ENCODE measurements at regions not wholly inside any gene's neighbourhood (a gene's known extent, or its start where the extent isn't known, plus 50 kb on each side); places are given as distances from the start of the nearest gene placed in this dataset.
"Not testable (repeated sequence)": the region's sequence is repeated elsewhere in the genome, so short reads cannot be mapped to it uniquely, and the experiment has no call there.

DNA sequence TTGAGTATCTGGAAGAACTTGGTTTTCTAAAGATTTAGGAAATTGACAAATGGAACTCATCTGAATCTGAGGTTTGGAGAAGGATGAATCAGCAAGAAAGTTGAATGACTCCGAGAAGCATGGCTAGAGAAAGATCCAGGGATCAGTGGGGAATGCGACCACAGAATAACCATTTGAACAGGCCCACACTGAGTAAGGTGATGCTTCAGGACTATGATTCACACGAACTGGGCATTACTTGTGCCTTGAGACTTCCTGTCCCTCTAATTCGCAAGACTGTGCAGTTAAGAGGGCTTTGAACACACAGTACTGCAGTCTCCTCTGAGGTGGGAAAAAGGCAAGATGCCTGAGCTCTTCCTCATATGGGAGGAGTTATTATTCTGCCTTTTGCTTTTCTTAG is 395.5 kb upstream of the POM121L12 start:
- H3K27ac ChIP-seq (ENCODE audit: low read depth in 2 of 2, low read length in 2 of 2) = no peak overlapping the region
- H3K27me3 ChIP-seq (ENCODE audit: control insufficient read depth in 2 of 2, insufficient read depth in 2 of 2, low read length in 2 of 2) = no peaks in the 10 kb centered on the region
- H3K9ac ChIP-seq (ENCODE audit: low read depth in 1 of 2, low read length in 2 of 2) = no peak overlapping the region
- H3K36me3 ChIP-seq (ENCODE audit: control insufficient read depth in 2 of 2, insufficient read depth in 2 of 2, low read length in 2 of 2) = no peaks in the 10 kb centered on the region
- H3K4me3 ChIP-seq (ENCODE audit: low read length in 2 of 2) = no peak overlapping the region
- peaks cover 0 to 2% of the 10 kb centered on the region in 2 donors for H3K9me3 ChIP-seq (ENCODE audit: control insufficient read depth in 2 of 2, low read length in 2 of 2)
- no peaks in the 10 kb centered on the region for H3K4me1 ChIP-seq (ENCODE audit: control insufficient read depth in 2 of 2, insufficient read depth in 2 of 2, low read length in 2 of 2)

DNA sequence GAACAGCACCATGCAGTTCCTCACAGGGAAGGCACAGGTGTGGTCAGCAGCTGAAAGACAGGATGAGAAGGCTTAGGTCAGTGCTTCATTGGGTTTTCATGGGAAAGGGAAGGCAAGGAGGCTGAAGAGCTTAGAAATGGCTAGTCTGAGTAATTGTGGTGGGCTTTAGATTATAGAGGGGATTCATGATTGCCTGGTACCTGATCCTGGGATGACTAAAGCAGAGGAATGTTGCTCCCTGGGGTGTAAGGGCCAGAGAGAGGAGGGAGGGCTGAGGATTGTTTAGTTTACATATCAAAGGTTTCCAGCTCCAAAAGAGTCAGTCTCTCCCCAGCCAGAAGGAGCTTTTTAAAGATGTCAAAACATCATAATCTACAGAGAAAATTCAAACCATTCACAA is 396.3 kb upstream of the POM121L12 start:
- Histone ChIP-seq H3K36me3 (ENCODE audit: control insufficient read depth in 2 of 2, insufficient read depth in 2 of 2, low read length in 2 of 2) (no peaks in the 10 kb centered on the region), H3K9me3 (ENCODE audit: control insufficient read depth in 2 of 2, low read length in 2 of 2) (peaks cover 0 to 2% of the 10 kb centered on the region in 2 donors), H3K27ac (ENCODE audit: low read depth in 2 of 2, low read length in 2 of 2) (no peak overlapping the region), H3K9ac (ENCODE audit: low read depth in 1 of 2, low read length in 2 of 2) (no peak overlapping the region), H3K4me3 (ENCODE audit: low read length in 2 of 2) (no peak overlapping the region), H3K27me3 (ENCODE audit: control insufficient read depth in 2 of 2, insufficient read depth in 2 of 2, low read length in 2 of 2) (no peaks in the 10 kb centered on the region), H3K4me1 (ENCODE audit: control insufficient read depth in 2 of 2, insufficient read depth in 2 of 2, low read length in 2 of 2) (no peaks in the 10 kb centered on the region)

DNA sequence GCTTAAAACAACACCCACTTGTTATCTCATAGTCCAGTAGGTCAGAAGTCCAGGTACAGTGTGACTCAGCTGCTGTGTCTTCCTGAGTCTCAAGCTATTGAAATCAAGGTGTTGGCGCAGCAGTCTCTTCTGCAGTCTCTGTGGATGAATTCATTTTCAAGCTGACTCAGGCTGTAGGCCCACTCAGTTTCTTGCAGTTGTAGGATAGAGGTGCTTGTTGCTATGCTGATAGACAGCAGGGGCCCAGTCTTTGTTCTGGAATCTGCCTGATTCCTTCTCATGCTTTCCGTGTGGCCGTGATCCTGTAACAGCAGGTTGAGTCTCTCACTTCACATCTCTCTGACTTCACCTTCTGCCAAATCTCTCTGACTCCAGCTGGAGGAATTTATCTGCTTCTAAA is 400.4 kb upstream of the POM121L12 start:
- Histone ChIP-seq H3K36me3 (ENCODE audit: control insufficient read depth in 2 of 2, insufficient read depth in 2 of 2, low read length in 2 of 2) (no peaks in the 10 kb centered on the region), H3K4me3 (ENCODE audit: low read length in 2 of 2) (no peak overlapping the region), H3K4me1 (ENCODE audit: control insufficient read depth in 2 of 2, insufficient read depth in 2 of 2, low read length in 2 of 2) (no peaks in the 10 kb centered on the region), H3K27ac (ENCODE audit: low read depth in 2 of 2, low read length in 2 of 2) (no peak overlapping the region), H3K27me3 (ENCODE audit: control insufficient read depth in 2 of 2, insufficient read depth in 2 of 2, low read length in 2 of 2) (no peaks in the 10 kb centered on the region), H3K9ac (ENCODE audit: low read depth in 1 of 2, low read length in 2 of 2) (no peak overlapping the region), H3K9me3 (ENCODE audit: control insufficient read depth in 2 of 2, low read length in 2 of 2) (peaks cover 0 to 2% of the 10 kb centered on the region in 2 donors)

DNA sequence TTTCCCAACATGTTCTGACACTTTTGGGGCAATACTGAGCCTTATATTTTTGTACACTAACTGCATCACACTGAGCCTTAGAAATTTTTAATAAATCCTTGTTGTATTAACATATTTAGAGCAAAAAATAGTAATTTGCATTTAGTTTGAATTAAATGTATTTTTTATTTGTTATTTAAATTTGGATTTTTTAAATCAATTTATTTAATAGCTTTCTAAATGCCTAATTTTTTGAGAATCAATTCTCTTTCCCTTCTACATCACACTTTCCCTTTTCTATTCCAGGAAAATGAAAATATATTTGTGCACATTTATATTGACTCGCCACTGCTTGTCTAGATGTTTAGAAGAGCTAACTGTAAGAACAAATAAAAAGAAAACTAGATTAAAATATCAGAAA is 414.6 kb upstream of the POM121L12 start:
- no peaks in the 10 kb centered on the region for H3K9me3 ChIP-seq (ENCODE audit: control insufficient read depth in 2 of 2, low read length in 2 of 2)
- no peak overlapping the region for H3K9ac ChIP-seq (ENCODE audit: low read depth in 1 of 2, low read length in 2 of 2)
- no peak overlapping the region for H3K4me3 ChIP-seq (ENCODE audit: low read length in 2 of 2)
- no peaks in the 10 kb centered on the region for H3K27me3 ChIP-seq (ENCODE audit: control insufficient read depth in 2 of 2, insufficient read depth in 2 of 2, low read length in 2 of 2)
- H3K4me1 ChIP-seq (ENCODE audit: control insufficient read depth in 2 of 2, insufficient read depth in 2 of 2, low read length in 2 of 2) = no peaks in the 10 kb centered on the region
- no peak overlapping the region for H3K27ac ChIP-seq (ENCODE audit: low read depth in 2 of 2, low read length in 2 of 2)
- H3K36me3 ChIP-seq (ENCODE audit: control insufficient read depth in 2 of 2, insufficient read depth in 2 of 2, low read length in 2 of 2) = no peaks in the 10 kb centered on the region

DNA sequence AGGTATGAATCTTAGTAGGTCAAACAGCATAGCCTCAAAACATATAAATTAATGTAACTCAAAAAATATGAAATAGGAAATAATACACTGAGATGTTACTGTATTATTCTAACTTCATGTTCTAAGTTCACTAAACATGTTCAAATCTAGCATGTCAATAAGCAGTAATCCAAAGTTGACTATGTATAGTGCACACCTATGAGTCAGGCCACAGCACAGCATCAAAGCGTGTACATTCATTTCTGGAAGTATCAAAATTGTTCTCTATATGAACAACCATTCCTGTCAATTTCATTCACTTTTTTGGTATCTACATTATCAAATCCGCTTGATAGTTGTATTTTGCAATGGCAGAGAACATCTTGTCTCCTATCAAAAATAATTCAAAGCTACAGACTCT is 418.9 kb upstream of the POM121L12 start:
- no peak overlapping the region for H3K4me3 ChIP-seq (ENCODE audit: low read length in 2 of 2)
- no peak overlapping the region for H3K9ac ChIP-seq (ENCODE audit: low read depth in 1 of 2, low read length in 2 of 2)
- H3K9me3 ChIP-seq (ENCODE audit: control insufficient read depth in 2 of 2, low read length in 2 of 2) = no peaks in the 10 kb centered on the region
- H3K27ac ChIP-seq (ENCODE audit: low read depth in 2 of 2, low read length in 2 of 2) = no peak overlapping the region
- H3K4me1 ChIP-seq (ENCODE audit: control insufficient read depth in 2 of 2, insufficient read depth in 2 of 2, low read length in 2 of 2) = no peaks in the 10 kb centered on the region
- H3K27me3 ChIP-seq (ENCODE audit: control insufficient read depth in 2 of 2, insufficient read depth in 2 of 2, low read length in 2 of 2) = no peaks in the 10 kb centered on the region
- H3K36me3 ChIP-seq (ENCODE audit: control insufficient read depth in 2 of 2, insufficient read depth in 2 of 2, low read length in 2 of 2) = no peaks in the 10 kb centered on the region

DNA sequence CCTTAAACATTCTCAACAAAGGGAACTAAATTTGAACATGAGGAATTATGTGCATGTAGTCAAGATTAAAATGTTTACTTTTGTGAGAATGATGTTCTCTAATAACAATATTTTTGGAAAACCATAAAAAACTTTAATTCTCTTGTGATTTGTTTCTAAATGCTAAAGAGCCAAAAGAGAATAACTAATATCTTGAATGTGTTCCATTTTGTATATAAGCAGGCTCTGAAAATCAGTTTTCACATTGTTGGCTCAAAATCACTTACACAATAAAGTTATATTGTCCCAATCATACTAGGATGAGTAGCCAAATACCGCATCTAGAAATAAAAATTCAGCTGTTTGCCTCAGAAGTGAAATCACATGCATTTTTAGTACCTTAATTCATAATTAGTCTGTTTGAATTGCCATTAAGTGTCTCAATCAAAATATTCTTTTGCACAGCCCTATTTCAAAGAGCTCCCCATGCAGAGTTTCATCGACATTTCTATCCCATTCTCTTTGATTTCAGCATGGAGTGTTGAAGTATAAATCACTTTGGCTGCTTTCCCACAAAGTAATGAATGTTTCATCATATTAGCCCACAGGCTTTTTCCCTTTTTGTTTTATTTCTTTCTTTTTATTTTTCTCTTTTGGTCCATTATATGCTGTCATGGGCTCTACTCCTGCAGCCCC is 420.3 kb upstream of the POM121L12 start:
- no peaks in the 10 kb centered on the region for H3K27me3 ChIP-seq (ENCODE audit: control insufficient read depth in 2 of 2, insufficient read depth in 2 of 2, low read length in 2 of 2)
- H3K9me3 ChIP-seq (ENCODE audit: control insufficient read depth in 2 of 2, low read length in 2 of 2) = no peaks in the 10 kb centered on the region
- no peaks in the 10 kb centered on the region for H3K36me3 ChIP-seq (ENCODE audit: control insufficient read depth in 2 of 2, insufficient read depth in 2 of 2, low read length in 2 of 2)
- H3K4me3 ChIP-seq (ENCODE audit: low read length in 2 of 2) = no peak overlapping the region
- no peaks in the 10 kb centered on the region for H3K4me1 ChIP-seq (ENCODE audit: control insufficient read depth in 2 of 2, insufficient read depth in 2 of 2, low read length in 2 of 2)
- H3K27ac ChIP-seq (ENCODE audit: low read depth in 2 of 2, low read length in 2 of 2) = no peak overlapping the region
- no peak overlapping the region for H3K9ac ChIP-seq (ENCODE audit: low read depth in 1 of 2, low read length in 2 of 2)

DNA sequence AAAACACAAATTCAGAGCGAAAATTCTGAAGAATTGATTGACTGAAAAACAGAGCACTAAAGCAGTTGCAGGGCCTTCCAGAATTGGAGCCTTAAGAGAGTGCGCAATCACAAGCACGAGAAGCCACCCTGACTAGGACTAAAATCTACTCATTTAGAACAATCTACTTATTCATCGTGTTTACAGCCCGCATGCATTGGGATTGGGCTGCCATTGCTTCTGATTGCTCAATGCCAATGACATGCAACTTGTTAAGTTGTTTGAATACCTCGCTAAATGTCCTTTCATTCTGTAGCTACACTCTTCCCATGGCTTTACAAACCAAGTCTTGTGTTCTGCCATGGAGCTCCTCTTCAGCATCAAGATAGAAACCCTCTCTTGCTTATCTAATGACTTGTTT is 425.9 kb upstream of the POM121L12 start:
- H3K4me3 ChIP-seq (ENCODE audit: low read length in 2 of 2) = no peak overlapping the region
- no peak overlapping the region for H3K9ac ChIP-seq (ENCODE audit: low read depth in 1 of 2, low read length in 2 of 2)
- H3K27ac ChIP-seq (ENCODE audit: low read depth in 2 of 2, low read length in 2 of 2) = no peak overlapping the region
- H3K36me3 ChIP-seq (ENCODE audit: control insufficient read depth in 2 of 2, insufficient read depth in 2 of 2, low read length in 2 of 2) = no peaks in the 10 kb centered on the region
- no peaks in the 10 kb centered on the region for H3K4me1 ChIP-seq (ENCODE audit: control insufficient read depth in 2 of 2, insufficient read depth in 2 of 2, low read length in 2 of 2)
- no peaks in the 10 kb centered on the region for H3K27me3 ChIP-seq (ENCODE audit: control insufficient read depth in 2 of 2, insufficient read depth in 2 of 2, low read length in 2 of 2)
- H3K9me3 ChIP-seq (ENCODE audit: control insufficient read depth in 2 of 2, low read length in 2 of 2) = no peaks in the 10 kb centered on the region

DNA sequence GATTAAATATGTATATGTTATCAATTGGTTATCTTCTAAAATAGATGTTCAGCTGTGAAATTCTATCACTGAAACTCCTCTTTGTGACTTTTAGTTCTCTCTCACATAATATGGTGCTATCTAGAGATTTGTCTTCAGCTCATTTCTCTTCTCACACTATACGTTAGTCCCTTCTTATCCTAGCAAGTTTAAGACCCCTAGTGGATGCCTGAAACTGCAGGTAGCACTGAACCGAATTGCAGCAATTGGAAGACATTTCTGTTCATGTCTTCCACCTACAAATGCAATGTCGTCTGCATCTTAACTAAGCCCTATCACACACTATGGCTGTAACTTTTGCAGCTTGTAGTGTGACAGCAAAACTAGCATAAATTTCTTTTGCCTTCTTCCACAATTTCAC is 442.7 kb upstream of the POM121L12 start:
- H3K27ac ChIP-seq (ENCODE audit: low read depth in 2 of 2, low read length in 2 of 2) = no peak overlapping the region
- no peaks in the 10 kb centered on the region for H3K9me3 ChIP-seq (ENCODE audit: control insufficient read depth in 2 of 2, low read length in 2 of 2)
- H3K4me1 ChIP-seq (ENCODE audit: control insufficient read depth in 2 of 2, insufficient read depth in 2 of 2, low read length in 2 of 2) = no peaks in the 10 kb centered on the region
- H3K9ac ChIP-seq (ENCODE audit: low read depth in 1 of 2, low read length in 2 of 2) = no peak overlapping the region
- no peak overlapping the region for H3K4me3 ChIP-seq (ENCODE audit: low read length in 2 of 2)
- H3K36me3 ChIP-seq (ENCODE audit: control insufficient read depth in 2 of 2, insufficient read depth in 2 of 2, low read length in 2 of 2) = no peaks in the 10 kb centered on the region
- no peaks in the 10 kb centered on the region for H3K27me3 ChIP-seq (ENCODE audit: control insufficient read depth in 2 of 2, insufficient read depth in 2 of 2, low read length in 2 of 2)

DNA sequence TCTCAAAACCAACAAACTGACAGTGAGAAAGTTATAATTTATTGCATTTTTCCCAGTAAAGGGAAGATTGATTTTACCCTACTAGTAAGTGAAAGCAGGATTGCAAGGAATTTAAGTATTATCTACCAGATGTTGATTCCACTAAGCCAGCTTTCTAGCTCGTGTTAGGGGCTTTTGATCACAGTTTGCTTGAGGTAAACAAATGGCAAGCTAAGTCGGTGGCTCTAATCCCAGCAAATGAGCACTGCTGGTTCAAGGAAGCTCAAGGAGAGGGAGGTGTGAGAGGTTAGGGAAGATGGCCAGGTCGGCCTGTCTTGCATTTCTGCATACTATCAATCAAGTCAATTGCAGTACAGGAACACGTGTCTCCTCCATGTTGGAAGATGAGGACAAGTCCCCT is 448.7 kb upstream of the POM121L12 start:
- H3K9ac ChIP-seq (ENCODE audit: low read depth in 1 of 2, low read length in 2 of 2) = no peak overlapping the region
- H3K4me3 ChIP-seq (ENCODE audit: low read length in 2 of 2) = no peak overlapping the region
- no peaks in the 10 kb centered on the region for H3K36me3 ChIP-seq (ENCODE audit: control insufficient read depth in 2 of 2, insufficient read depth in 2 of 2, low read length in 2 of 2)
- no peaks in the 10 kb centered on the region for H3K4me1 ChIP-seq (ENCODE audit: control insufficient read depth in 2 of 2, insufficient read depth in 2 of 2, low read length in 2 of 2)
- H3K27ac ChIP-seq (ENCODE audit: low read depth in 2 of 2, low read length in 2 of 2) = no peak overlapping the region
- H3K9me3 ChIP-seq (ENCODE audit: control insufficient read depth in 2 of 2, low read length in 2 of 2) = no peaks in the 10 kb centered on the region
- H3K27me3 ChIP-seq (ENCODE audit: control insufficient read depth in 2 of 2, insufficient read depth in 2 of 2, low read length in 2 of 2) = no peaks in the 10 kb centered on the region

DNA sequence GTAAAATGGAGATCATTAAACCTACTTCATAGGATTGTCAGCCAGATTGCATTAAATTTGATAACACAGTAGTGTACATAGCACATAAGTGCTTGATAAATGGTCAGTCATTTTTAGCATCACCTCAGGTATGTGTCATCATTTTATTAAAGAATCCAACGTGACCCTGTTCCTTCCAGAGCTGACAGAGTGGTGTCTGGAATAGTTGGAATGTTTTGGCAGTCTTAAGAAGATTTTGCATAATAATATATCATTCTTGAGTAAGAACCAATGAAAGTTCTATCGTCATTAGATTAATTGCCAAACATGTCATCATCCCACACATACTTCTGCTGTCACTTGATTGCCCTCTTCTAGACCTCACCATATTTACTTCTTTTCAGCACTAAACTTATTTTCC is 451.4 kb upstream of the POM121L12 start:
- Histone ChIP-seq H3K4me1 (ENCODE audit: control insufficient read depth in 2 of 2, insufficient read depth in 2 of 2, low read length in 2 of 2) (no peaks in the 10 kb centered on the region), H3K36me3 (ENCODE audit: control insufficient read depth in 2 of 2, insufficient read depth in 2 of 2, low read length in 2 of 2) (no peaks in the 10 kb centered on the region), H3K9me3 (ENCODE audit: control insufficient read depth in 2 of 2, low read length in 2 of 2) (no peaks in the 10 kb centered on the region), H3K9ac (ENCODE audit: low read depth in 1 of 2, low read length in 2 of 2) (no peak overlapping the region), H3K27me3 (ENCODE audit: control insufficient read depth in 2 of 2, insufficient read depth in 2 of 2, low read length in 2 of 2) (no peaks in the 10 kb centered on the region), H3K27ac (ENCODE audit: low read depth in 2 of 2, low read length in 2 of 2) (no peak overlapping the region), H3K4me3 (ENCODE audit: low read length in 2 of 2) (no peak overlapping the region)

DNA sequence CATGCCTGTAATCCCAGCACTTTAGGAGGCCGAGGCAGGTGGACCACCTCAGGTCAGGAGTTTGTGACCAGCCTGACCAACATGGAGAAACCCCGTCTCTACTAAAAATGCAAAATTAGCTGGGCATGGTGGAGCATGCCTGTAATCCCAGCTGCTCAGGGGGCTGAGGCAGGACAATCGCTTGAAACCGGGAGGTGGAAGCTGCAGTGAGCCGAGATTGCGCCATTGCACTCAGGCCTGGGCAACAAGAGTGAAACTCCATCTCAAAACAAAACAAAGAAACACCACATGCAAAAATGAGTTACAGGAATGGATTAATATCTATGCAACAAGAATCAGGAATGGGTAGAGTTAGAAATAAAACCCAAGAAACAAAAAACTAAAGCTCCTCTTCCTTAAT is 462.3 kb upstream of the POM121L12 start:
- not testable (repeated sequence) for H3K9ac ChIP-seq (ENCODE audit: low read depth in 1 of 2, low read length in 2 of 2); H3K9me3 ChIP-seq (ENCODE audit: control insufficient read depth in 2 of 2, low read length in 2 of 2); H3K27ac ChIP-seq (ENCODE audit: low read depth in 2 of 2, low read length in 2 of 2); H3K4me1 ChIP-seq (ENCODE audit: control insufficient read depth in 2 of 2, insufficient read depth in 2 of 2, low read length in 2 of 2); H3K4me3 ChIP-seq (ENCODE audit: low read length in 2 of 2); H3K27me3 ChIP-seq (ENCODE audit: control insufficient read depth in 2 of 2, insufficient read depth in 2 of 2, low read length in 2 of 2); H3K36me3 ChIP-seq (ENCODE audit: control insufficient read depth in 2 of 2, insufficient read depth in 2 of 2, low read length in 2 of 2)
